Keratinocyte (primary cell): ENCODE measurements at regions not wholly inside any gene's neighbourhood (a gene's known extent, or its start where the extent isn't known, plus 50 kb on each side); places are given as distances from the start of the nearest gene placed in this dataset.
"Not testable (repeated sequence)": the region's sequence is repeated elsewhere in the genome, so short reads cannot be mapped to it uniquely, and the experiment has no call there.

Experiments
- DNase-seq: peaks from one replicate; pipeline ENCODE4 v3.0.0-alpha.2; 2011; ENCODE audit warnings: low read depth, missing footprints, low spot score
- FAIRE-seq: peaks from 2 replicates; lab custom pipeline; 2011; peaks lifted over from hg19 to GRCh38; lab: Jason Lieb, UNC
- H2AFZ ChIP-seq: 2 replicates; pipeline ENCODE4 v1.6.0; 2012; ENCODE audit warnings: low read length, control low read depth, inconsistent platforms; ENCODE audit not compliant: control insufficient read depth
- H3K27ac ChIP-seq: 2 replicates; pipeline ENCODE4 v1.5.1; 2011; ENCODE audit warnings: low read length; ENCODE audit not compliant: control insufficient read depth, insufficient read depth
- H3K27me3 ChIP-seq: 3 replicates; pipeline ENCODE4 v1.6.0; 2011; ENCODE audit warnings: low read length; ENCODE audit not compliant: control insufficient read depth, insufficient read depth; ENCODE audit errors: extremely low read depth
- H3K36me3 ChIP-seq, 2 experiments: 2 replicates in 1 of 2; 3 replicates in 1 of 2; pipeline ENCODE4 v1.5.1; 2011; ENCODE audit warnings: low read length in 2 of 2, mild to moderate bottlenecking in 1 of 2; ENCODE audit not compliant: control insufficient read depth in 2 of 2, insufficient read depth in 2 of 2; ENCODE audit errors: extremely low read depth in 1 of 2
- H3K4me1 ChIP-seq: 3 replicates; pipeline ENCODE4 v1.5.1; 2011; ENCODE audit warnings: low read length; ENCODE audit not compliant: control insufficient read depth, insufficient read depth; ENCODE audit errors: extremely low read depth
- H3K4me2 ChIP-seq: 3 replicates; pipeline ENCODE4 v1.6.0; 2011; ENCODE audit warnings: low read depth, low read length; ENCODE audit not compliant: control insufficient read depth, insufficient read depth; ENCODE audit errors: extremely low read depth
- H3K4me3 ChIP-seq, 3 experiments: fragments of 200-600 bp in 1 of 3; sonication (generic) in 1 of 3; 2 replicates in 2 of 3; 3 replicates in 1 of 3; pipeline ENCODE4 v1.5.1; 2011 to 2016; ENCODE audit warnings: low read length in 3 of 3, mild to moderate bottlenecking in 3 of 3, control low read depth in 2 of 3, inconsistent platforms in 1 of 3, low read depth in 1 of 3, mixed read lengths in 1 of 3, mixed run types in 1 of 3, moderate library complexity in 1 of 3; ENCODE audit not compliant: control insufficient read depth in 2 of 3, insufficient read depth in 2 of 3; ENCODE audit errors: extremely low read depth in 1 of 3
- H3K79me2 ChIP-seq: 2 replicates; pipeline ENCODE4 v1.6.0; 2012; ENCODE audit warnings: low read length; ENCODE audit not compliant: control insufficient read depth, insufficient read depth
- H3K9ac ChIP-seq: 3 replicates; pipeline ENCODE4 v1.6.0; 2011; ENCODE audit warnings: low read length; ENCODE audit not compliant: control insufficient read depth, insufficient read depth; ENCODE audit errors: extremely low read depth
- H3K9me1 ChIP-seq: 3 replicates; pipeline ENCODE4 v1.6.0; 2011; ENCODE audit warnings: low read length; ENCODE audit not compliant: control insufficient read depth, insufficient read depth; ENCODE audit errors: extremely low read depth
- H3K9me3 ChIP-seq: 2 replicates; pipeline ENCODE4 v1.5.1; 2012; ENCODE audit warnings: low read depth, low read length; ENCODE audit not compliant: control insufficient read depth
- H4K20me1 ChIP-seq: 3 replicates; pipeline ENCODE4 v1.6.0; 2011; ENCODE audit warnings: low read length; ENCODE audit not compliant: control insufficient read depth, insufficient read depth; ENCODE audit errors: extremely low read depth
- EZH2 ChIP-seq: IDR thresholded peaks from one replicate; pipeline ENCODE4 v1.6.1; 2012; ENCODE audit warnings: inconsistent platforms, mild to moderate bottlenecking, low read length, moderate library complexity
- dilution Hi-C: fragments of 300-500 bp; cut with MboI; formaldehyde crosslinking; loops from one replicate; pipeline ENCODE4 v1.7.0; 2020; ENCODE audit warnings: low sequenced_read_pairs; ENCODE audit not compliant: extremely low pct_ligation_motif_present
- TF ChIP-seq, protein P1 (sequence below), 3 experiments: IDR thresholded peaks in 1 of 3; conservative IDR thresholded peaks in 1 of 3; optimal IDR thresholded peaks in 1 of 3; 2 replicates in 2 of 3; 3 replicates in 1 of 3; pipeline versions ENCODE3 to v1.5.1; 2011; ENCODE audit warnings: low read length in 3 of 3, mild to moderate bottlenecking in 3 of 3, moderate library complexity in 2 of 3, control low read depth in 1 of 3, inconsistent platforms in 1 of 3; ENCODE audit not compliant: insufficient read depth in 2 of 3; ENCODE audit errors: extremely low read depth in 1 of 3

DNA sequence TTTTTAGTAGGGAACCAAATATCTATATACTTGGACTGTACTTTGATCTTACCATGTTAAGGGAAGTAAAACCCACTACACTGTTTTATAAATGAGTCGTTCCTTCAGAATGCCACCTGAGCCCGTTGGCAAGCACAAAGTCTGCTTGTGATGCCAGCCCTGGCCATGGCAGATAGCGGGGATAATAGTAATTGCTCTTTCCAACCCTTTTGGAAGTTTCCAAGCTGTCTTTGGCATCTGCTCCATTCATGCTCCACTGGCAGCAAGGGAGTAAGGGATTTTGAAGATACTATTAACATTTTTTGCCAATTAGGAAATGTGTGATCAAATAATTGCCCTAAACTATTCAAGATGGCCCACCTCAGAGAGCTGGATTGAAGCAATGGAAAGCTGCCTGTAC, 689.2 kb upstream of the SLIT2 start:
- no peak for FAIRE-seq
- Histone ChIP-seq H3K4me1 (no peaks in the 10 kb centered on the region), H3K9me1 (no peaks in the 10 kb centered on the region), H3K4me3 (no peak overlapping the region), H3K4me2 (no peak overlapping the region), H3K27me3 (no peaks in the 10 kb centered on the region), H3K27ac (no peak overlapping the region), H3K36me3 (no peaks in the 10 kb centered on the region), H3K79me2 (no peaks in the 10 kb centered on the region), H3K9me3 (no peaks in the 10 kb centered on the region), H2AFZ (no peak overlapping the region), H3K9ac (no peak overlapping the region), H4K20me1 (no peaks in the 10 kb centered on the region)
- dilution Hi-C loops = no loop called here
- no peak for TF ChIP-seq EZH2
- TF ChIP-seq, protein P1, sequence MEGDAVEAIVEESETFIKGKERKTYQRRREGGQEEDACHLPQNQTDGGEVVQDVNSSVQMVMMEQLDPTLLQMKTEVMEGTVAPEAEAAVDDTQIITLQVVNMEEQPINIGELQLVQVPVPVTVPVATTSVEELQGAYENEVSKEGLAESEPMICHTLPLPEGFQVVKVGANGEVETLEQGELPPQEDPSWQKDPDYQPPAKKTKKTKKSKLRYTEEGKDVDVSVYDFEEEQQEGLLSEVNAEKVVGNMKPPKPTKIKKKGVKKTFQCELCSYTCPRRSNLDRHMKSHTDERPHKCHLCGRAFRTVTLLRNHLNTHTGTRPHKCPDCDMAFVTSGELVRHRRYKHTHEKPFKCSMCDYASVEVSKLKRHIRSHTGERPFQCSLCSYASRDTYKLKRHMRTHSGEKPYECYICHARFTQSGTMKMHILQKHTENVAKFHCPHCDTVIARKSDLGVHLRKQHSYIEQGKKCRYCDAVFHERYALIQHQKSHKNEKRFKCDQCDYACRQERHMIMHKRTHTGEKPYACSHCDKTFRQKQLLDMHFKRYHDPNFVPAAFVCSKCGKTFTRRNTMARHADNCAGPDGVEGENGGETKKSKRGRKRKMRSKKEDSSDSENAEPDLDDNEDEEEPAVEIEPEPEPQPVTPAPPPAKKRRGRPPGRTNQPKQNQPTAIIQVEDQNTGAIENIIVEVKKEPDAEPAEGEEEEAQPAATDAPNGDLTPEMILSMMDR (optimal IDR thresholded peaks at IDR 0.05 in 1 of 3, IDR thresholded peaks at IDR 0.05 in 1 of 3, conservative IDR thresholded peaks at IDR 0.05 in 1 of 3; ENCODE audit: extremely low read depth in 1 of 3, insufficient read depth in 2 of 3, low read length in 3 of 3) = no peak
- no peak for DNase-seq

DNA sequence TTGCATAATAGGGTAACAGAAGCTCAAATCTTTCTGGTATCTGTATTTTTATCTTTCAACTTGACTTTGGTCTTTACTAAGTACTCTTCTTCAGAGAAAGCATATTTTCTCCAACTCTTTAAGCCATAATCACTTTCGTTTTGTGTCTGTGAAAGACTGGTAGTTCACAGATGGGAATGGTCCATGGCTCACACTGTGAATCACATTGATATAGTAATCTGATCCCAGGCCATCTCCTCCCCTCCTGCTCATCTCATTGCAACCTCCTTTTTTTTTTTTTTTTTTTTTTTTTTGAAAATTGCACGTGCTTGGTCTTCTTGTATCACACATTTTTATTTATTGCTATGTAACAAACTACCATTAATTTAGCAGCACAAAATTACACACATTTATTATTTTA, 694.5 kb upstream of the SLIT2 start:
- H2AFZ ChIP-seq = no peak overlapping the region
- DNase-seq = no peak
- dilution Hi-C loops = no loop called here

DNA sequence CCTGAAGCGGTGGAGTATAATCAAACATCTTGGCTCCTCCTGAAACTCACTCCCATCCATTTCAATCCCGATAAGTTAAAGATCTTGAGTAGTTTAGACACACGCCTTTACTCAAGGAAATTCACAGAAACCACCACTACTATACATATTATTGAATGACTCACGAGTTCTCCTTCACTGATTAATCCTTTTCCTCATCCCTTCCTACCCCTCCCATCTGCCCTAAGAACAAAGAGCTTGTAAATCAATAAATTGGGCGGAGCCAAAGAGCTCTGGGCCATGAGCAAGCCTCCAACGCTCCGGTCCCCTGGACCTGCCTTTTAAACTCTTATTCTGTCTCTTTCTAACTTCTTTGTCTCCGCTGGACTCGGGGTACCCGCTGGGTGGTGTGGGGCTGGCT, 695.4 kb upstream of the SLIT2 start:
- H2AFZ ChIP-seq, H3K4me2 ChIP-seq, dilution Hi-C loops, H3K79me2 ChIP-seq, H4K20me1 ChIP-seq, H3K9me1 ChIP-seq, H3K4me3 ChIP-seq, H3K9me3 ChIP-seq, H3K9ac ChIP-seq, FAIRE-seq, H3K27me3 ChIP-seq, H3K36me3 ChIP-seq, DNase-seq, H3K4me1 ChIP-seq, H3K27ac ChIP-seq: not testable (repeated sequence)

More for the DNA sequence above, 694.5 kb upstream of the SLIT2 start:
- Histone ChIP-seq H3K27ac (no peak overlapping the region), H3K79me2 (no peaks in the 10 kb centered on the region), H4K20me1 (no peaks in the 10 kb centered on the region), H3K9me1 (no peaks in the 10 kb centered on the region), H3K4me1 (no peaks in the 10 kb centered on the region), H3K27me3 (no peaks in the 10 kb centered on the region), H3K4me2 (no peak overlapping the region), H3K36me3 (no peaks in the 10 kb centered on the region), H3K9ac (no peak overlapping the region), H3K4me3 (no peak overlapping the region), H3K9me3 (no peaks in the 10 kb centered on the region)
- no peak for TF ChIP-seq EZH2
- TF ChIP-seq, protein P1 (optimal IDR thresholded peaks at IDR 0.05 in 1 of 3, IDR thresholded peaks at IDR 0.05 in 1 of 3, conservative IDR thresholded peaks at IDR 0.05 in 1 of 3; ENCODE audit: extremely low read depth in 1 of 3, insufficient read depth in 2 of 3, low read length in 3 of 3) = no peak
- no peak for FAIRE-seq
